ENCODE measurements at regions not wholly inside any gene's neighbourhood (a gene's known extent, or its start where the extent isn't known, plus 50 kb on each side); places are given as distances from the start of the nearest gene placed in this dataset.

DNA sequence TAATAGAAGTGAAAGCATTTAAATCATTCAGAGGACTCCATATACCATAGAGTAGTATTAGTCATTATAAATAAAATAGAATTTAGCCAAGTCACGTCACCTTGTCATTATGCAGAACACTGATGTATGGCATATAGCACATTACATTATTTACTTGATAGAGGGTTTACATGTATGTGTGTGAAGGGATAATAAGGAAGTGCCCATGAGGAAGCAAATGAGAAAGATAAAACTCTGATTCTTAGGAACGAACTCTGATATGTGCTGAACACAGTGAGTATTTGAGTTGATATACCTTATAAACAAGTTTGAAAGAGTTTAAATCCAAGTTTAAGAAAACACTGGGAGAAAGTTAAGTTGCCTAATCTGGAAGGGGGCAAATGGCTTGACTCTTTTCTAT lies 160.5 kb upstream of the NDST3 start:
- TF ChIP-seq, protein P1, sequence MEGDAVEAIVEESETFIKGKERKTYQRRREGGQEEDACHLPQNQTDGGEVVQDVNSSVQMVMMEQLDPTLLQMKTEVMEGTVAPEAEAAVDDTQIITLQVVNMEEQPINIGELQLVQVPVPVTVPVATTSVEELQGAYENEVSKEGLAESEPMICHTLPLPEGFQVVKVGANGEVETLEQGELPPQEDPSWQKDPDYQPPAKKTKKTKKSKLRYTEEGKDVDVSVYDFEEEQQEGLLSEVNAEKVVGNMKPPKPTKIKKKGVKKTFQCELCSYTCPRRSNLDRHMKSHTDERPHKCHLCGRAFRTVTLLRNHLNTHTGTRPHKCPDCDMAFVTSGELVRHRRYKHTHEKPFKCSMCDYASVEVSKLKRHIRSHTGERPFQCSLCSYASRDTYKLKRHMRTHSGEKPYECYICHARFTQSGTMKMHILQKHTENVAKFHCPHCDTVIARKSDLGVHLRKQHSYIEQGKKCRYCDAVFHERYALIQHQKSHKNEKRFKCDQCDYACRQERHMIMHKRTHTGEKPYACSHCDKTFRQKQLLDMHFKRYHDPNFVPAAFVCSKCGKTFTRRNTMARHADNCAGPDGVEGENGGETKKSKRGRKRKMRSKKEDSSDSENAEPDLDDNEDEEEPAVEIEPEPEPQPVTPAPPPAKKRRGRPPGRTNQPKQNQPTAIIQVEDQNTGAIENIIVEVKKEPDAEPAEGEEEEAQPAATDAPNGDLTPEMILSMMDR (conservative IDR thresholded peaks at IDR 0.05 in 1 of 2, IDR thresholded peaks at IDR 0.05 in 1 of 2; ENCODE audit: extremely low read depth in 1 of 2, insufficient read depth in 1 of 2, low read depth in 1 of 2, low read length in 2 of 2), result no peak
- no peak for TF ChIP-seq EZH2 (IDR thresholded peaks at IDR 0.05; ENCODE audit: borderline replicate concordance, low read length)
